Spleen (tissue), 7 donors: ENCODE measurements at regions not wholly inside any gene's neighbourhood (a gene's known extent, or its start where the extent isn't known, plus 50 kb on each side); places are given as distances from the start of the nearest gene placed in this dataset.

Experiments
- CTCF ChIP-seq, 11 experiments: fragments of 200-600 bp in 7 of 11; fragments of 450-650 bp in 4 of 11; sonication (generic) in 4 of 11; IDR thresholded peaks in 8 of 11; conservative IDR thresholded peaks in 3 of 11; 1 replicate in 7 of 11; 2 replicates in 4 of 11; pipeline versions ENCODE4 v1.4.0 to v1.8.0; 2016 to 2021; ENCODE audit warnings: antibody characterized with exemption in 11 of 11, inconsistent platforms in 4 of 11, mild to moderate bottlenecking in 1 of 11
- POLR2A ChIP-seq, 3 donors: fragments of 450-650 bp; IDR thresholded peaks; one replicate each; pipeline ENCODE4 v1.5.1; 2017; ENCODE audit warnings: antibody characterized with exemption in 3 of 3, mild to moderate bottlenecking in 1 of 3
- donor health status: DM: no; HTN: no; CAD: no; lungs with moderate emphysema.
- donor health status: DM: no; HTN: no; CAD: no.
- donor health status: DM: no; HTN: no; CAD: no.

GRCh38 chr12:60522684-60523400 is 927.0 kb downstream of the SLC16A7 start:
- TF ChIP-seq CTCF (IDR thresholded peaks at IDR 0.05 in 8 of 11, conservative IDR thresholded peaks at IDR 0.05 in 3 of 11) (no peak), POLR2A (IDR thresholded peaks at IDR 0.05) (no peak)
